Activated naive CD4-positive, alpha-beta T cell treated with anti-CD3 and anti-CD28 coated beads, Interleukin-2, amount 10 ng/mL, durations not matched to agents 7 days and 5 days (primary cell): ENCODE measurements at regions not wholly inside any gene's neighbourhood (a gene's known extent, or its start where the extent isn't known, plus 50 kb on each side); places are given as distances from the start of the nearest gene placed in this dataset.

Experiments used
- CTCF ChIA-PET: fragments of 350-600 bp; sonication (Branson Sonifier 250); formaldehyde crosslinking; loops from one replicate; lab custom pipeline; 2021; ENCODE audit warnings: antibody characterized with exemption; lab: Charles Lee
- DNase-seq: peaks from one replicate; pipeline ENCODE4 v3.0.0-alpha.2; 2020
- H3K27ac Mint-ChIP-seq: one replicate; pipeline ENCODE4 v1.8.0; 2021; ENCODE audit warnings: mild to moderate bottlenecking, moderate library complexity, mixed read lengths
- H3K27me3 Mint-ChIP-seq: one replicate; pipeline ENCODE4 v1.8.0; 2021; ENCODE audit warnings: mild to moderate bottlenecking, mixed read lengths
- H3K36me3 Mint-ChIP-seq: one replicate; pipeline ENCODE4 v1.8.0; 2021; ENCODE audit warnings: mixed read lengths
- H3K4me1 Mint-ChIP-seq: one replicate; pipeline ENCODE4 v1.8.0; 2021; ENCODE audit warnings: mixed read lengths
- H3K4me3 Mint-ChIP-seq: one replicate; pipeline ENCODE4 v1.8.0; 2021; ENCODE audit warnings: mild to moderate bottlenecking, moderate library complexity, mixed read lengths
- H3K9me3 Mint-ChIP-seq: one replicate; pipeline ENCODE4 v1.8.0; 2021; ENCODE audit warnings: mixed read lengths

DNA sequence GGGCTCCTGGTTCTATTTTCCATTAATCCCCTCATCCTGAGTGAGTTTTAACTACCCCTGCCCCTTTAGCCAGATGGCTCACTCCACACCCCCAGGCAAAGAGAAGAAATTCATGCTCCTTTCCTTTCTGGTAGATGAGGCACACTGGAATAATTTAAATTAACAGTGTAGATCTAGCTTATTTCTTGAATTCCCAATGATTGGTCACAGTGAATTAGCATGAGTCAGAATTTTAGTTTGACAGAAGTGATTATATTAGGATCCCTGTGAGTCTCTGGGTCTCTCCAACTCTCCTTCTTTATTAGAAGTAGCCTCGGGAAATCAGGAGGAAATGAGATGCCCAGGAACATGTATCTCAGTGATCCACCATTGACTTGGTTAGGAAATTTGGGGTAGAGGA lies 103.1 kb upstream of the KAZN start:
- DNase-seq: no peak
- Mint-ChIP-seq H3K4me3 (no peak overlapping the region), H3K36me3 (no peaks in the 10 kb centered on the region), H3K4me1 (no peaks in the 10 kb centered on the region), H3K27me3 (no peaks in the 10 kb centered on the region), H3K9me3 (peaks cover 5% of the 10 kb centered on the region), H3K27ac (no peak overlapping the region)
- CTCF ChIA-PET: no interaction called here

DNA sequence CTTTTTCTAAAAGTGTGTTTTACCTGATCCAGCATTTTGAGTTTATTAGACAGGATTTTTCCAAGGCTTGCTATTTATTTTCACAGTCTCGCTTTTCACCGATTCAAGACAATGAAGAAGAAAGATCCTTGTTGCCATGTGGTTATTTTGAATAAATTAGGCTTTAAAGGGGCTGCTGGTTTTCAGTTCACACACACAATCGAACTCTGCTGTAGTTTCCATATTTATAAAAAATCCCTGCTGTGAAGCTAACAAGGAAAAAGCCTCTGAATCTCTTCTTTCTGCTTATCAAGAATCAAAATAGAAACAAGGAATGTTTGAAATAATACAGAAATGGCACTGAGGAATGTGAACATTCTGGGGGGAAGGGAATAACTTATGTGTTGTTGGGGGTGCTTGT lies 102.5 kb upstream of the KAZN start:
- Mint-ChIP-seq H3K4me1 (no peaks in the 10 kb centered on the region), H3K9me3 (peaks cover 5% of the 10 kb centered on the region), H3K36me3 (no peaks in the 10 kb centered on the region), H3K27me3 (no peaks in the 10 kb centered on the region), H3K4me3 (no peak overlapping the region), H3K27ac (no peak overlapping the region)
- DNase-seq: no peak
- CTCF ChIA-PET: no interaction called here

DNA sequence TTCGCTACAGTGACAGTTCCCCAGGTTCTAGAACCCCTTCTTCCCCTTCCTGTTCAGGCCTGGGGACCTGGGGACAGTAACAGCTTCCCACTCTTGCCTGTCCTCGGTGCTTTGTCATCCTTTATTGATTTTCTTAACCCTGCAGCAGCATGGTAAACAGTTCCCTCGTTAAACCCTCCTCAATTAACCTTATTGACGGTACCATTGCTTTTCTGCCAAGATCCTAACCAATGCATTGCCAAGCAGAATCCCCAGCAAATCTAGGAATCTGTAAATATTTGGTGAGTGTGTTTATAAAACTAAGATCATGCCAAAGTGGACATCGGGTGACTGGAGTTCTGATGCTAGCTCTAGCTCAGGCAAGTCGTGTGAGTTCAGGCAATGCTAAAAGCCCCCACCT lies 99.6 kb upstream of the KAZN start:
- CTCF ChIA-PET: no interaction called here
- H3K4me3 Mint-ChIP-seq: no peak overlapping the region
- H3K4me1 Mint-ChIP-seq: no peaks in the 10 kb centered on the region
- no peak for DNase-seq
- no peaks in the 10 kb centered on the region for H3K9me3 Mint-ChIP-seq
- no peaks in the 10 kb centered on the region for H3K36me3 Mint-ChIP-seq
- no peaks in the 10 kb centered on the region for H3K27me3 Mint-ChIP-seq
- no peak overlapping the region for H3K27ac Mint-ChIP-seq

- CTCF ChIA-PET: no interaction called here
These were observed 99.0 kb upstream of the KAZN start for GRCh38 chr1:14499312-14500040.

DNA sequence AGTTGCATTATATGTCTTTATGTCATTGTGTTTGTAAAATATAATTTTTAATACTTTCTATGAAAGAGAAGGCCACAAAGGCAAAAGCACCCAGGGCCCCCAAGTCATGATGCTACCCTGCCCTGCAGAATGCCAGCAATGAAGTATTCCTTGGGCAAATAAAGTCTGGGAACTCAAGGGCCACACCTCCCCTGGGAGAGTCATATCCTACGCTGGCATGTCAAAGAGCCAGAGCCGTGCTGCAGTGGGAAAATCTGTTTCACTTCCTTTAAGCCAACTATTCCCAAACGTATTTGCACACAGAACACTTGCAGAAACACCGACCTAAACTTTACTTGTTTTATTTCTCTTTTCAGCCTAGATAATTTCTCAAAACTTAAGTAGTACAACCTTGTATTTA lies 98.4 kb upstream of the KAZN start:
- H3K9me3 Mint-ChIP-seq: no peaks in the 10 kb centered on the region
- no peak overlapping the region for H3K27ac Mint-ChIP-seq
- H3K4me1 Mint-ChIP-seq: no peaks in the 10 kb centered on the region
- CTCF ChIA-PET: no interaction called here
- no peaks in the 10 kb centered on the region for H3K36me3 Mint-ChIP-seq
- no peak for DNase-seq
- no peak overlapping the region for H3K4me3 Mint-ChIP-seq
- H3K27me3 Mint-ChIP-seq: no peaks in the 10 kb centered on the region

More at GRCh38 chr1:14499312-14500040, 99.0 kb upstream of the KAZN start:
- no peak for DNase-seq
- no peak overlapping the region for H3K27ac Mint-ChIP-seq
- H3K36me3 Mint-ChIP-seq: no peaks in the 10 kb centered on the region
- H3K27me3 Mint-ChIP-seq: no peaks in the 10 kb centered on the region
- H3K9me3 Mint-ChIP-seq: no peaks in the 10 kb centered on the region
- H3K4me1 Mint-ChIP-seq: no peaks in the 10 kb centered on the region
- H3K4me3 Mint-ChIP-seq: no peak overlapping the region

GRCh38 chr1:14500912-14501311 lies 97.6 kb upstream of the KAZN start:
- no peaks in the 10 kb centered on the region for H3K4me1 Mint-ChIP-seq
- H3K27me3 Mint-ChIP-seq: no peaks in the 10 kb centered on the region
- H3K27ac Mint-ChIP-seq: no peak overlapping the region
- H3K9me3 Mint-ChIP-seq: no peaks in the 10 kb centered on the region
- no peak overlapping the region for H3K4me3 Mint-ChIP-seq
- CTCF ChIA-PET: no interaction called here
- DNase-seq: no peak
- no peaks in the 10 kb centered on the region for H3K36me3 Mint-ChIP-seq

DNA sequence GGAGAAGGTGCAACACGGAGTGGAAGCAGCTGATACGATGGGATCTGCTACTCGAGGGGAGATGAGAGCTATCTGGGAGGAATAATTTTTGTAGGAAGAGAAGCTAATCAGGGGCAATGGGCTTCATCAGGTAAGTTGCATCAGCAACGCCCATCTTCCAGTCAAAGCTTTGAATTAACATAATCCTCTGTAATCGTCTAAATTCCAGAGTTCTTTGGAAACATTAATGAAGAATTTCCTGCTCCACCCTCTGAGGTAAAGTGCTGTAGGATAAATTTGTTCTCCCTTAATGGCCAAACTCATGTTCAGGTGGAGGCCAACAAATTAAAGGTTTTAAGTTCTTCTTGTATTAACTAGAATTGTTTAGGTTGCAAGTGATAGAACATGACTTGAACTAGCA lies 94.0 kb upstream of the KAZN start:
- H3K27me3 Mint-ChIP-seq: no peaks in the 10 kb centered on the region
- no peaks in the 10 kb centered on the region for H3K4me1 Mint-ChIP-seq

GRCh38 chr1:14506471-14507255 lies 91.8 kb upstream of the KAZN start:
- CTCF ChIA-PET: no interaction called here
- DNase-seq: no peak
- H3K4me1 Mint-ChIP-seq: no peaks in the 10 kb centered on the region
- H3K27me3 Mint-ChIP-seq: no peaks in the 10 kb centered on the region
- no peak overlapping the region for H3K4me3 Mint-ChIP-seq
- H3K27ac Mint-ChIP-seq: no peak overlapping the region
- no peaks in the 10 kb centered on the region for H3K9me3 Mint-ChIP-seq
- no peaks in the 10 kb centered on the region for H3K36me3 Mint-ChIP-seq

More for the DNA sequence above, 94.0 kb upstream of the KAZN start:
- DNase-seq: no peak
- no peak overlapping the region for H3K27ac Mint-ChIP-seq
- no peaks in the 10 kb centered on the region for H3K36me3 Mint-ChIP-seq
- no peaks in the 10 kb centered on the region for H3K9me3 Mint-ChIP-seq
- CTCF ChIA-PET: no interaction called here
- no peak overlapping the region for H3K4me3 Mint-ChIP-seq

DNA sequence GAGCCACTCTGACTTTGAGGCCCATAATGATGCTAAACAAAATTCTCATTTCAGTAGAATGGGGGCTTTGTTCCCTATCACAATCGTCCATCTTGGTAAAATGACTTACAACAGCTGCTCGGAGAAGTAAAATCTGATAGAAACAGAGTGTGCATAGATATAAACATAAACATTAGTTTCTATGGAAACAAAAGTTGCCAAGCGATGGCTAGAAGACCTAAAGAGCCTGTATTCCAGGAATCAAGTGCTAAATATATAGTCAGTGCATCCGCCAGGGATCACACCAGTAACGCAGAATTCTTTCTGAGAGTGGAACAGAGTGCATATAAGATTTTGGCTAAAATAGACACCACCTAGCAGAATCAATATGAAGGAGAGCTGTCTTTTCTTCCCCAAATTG lies 91.2 kb upstream of the KAZN start:
- Mint-ChIP-seq H3K27ac (no peak overlapping the region), H3K4me1 (no peaks in the 10 kb centered on the region), H3K27me3 (no peaks in the 10 kb centered on the region), H3K36me3 (no peaks in the 10 kb centered on the region), H3K4me3 (no peak overlapping the region), H3K9me3 (no peaks in the 10 kb centered on the region)
- CTCF ChIA-PET: no interaction called here
- DNase-seq: no peak

GRCh38 chr1:14508613-14509012 lies 89.9 kb upstream of the KAZN start:
- no peaks in the 10 kb centered on the region for H3K36me3 Mint-ChIP-seq
- no peak overlapping the region for H3K27ac Mint-ChIP-seq
- H3K4me3 Mint-ChIP-seq: no peak overlapping the region
- H3K9me3 Mint-ChIP-seq: no peaks in the 10 kb centered on the region
- no peaks in the 10 kb centered on the region for H3K27me3 Mint-ChIP-seq
- DNase-seq: no peak
- H3K4me1 Mint-ChIP-seq: no peaks in the 10 kb centered on the region
- CTCF ChIA-PET: no interaction called here

DNA sequence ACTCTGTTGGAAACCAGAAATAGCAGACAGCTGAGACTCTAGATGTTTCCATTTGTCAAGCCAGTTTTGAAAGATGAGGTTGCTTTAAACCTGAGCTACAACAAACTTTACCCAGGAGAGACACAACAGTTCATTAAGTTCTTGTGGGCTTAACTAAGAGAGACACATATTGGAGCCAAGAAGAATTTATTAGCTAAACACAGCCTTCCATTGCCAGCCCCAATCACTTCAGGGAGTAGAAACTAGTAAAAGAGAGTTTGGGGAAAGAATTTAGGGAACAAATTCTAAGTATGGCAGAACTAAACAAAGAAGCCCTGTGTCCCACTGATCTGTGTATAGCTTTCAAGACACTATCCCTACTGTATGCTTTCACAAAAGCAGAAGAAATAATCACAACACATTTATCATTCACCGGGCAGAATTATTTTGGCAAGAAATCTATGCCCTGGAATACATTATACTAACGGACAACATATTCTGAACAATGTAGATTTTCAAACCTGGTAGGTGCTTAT lies 87.3 kb upstream of the KAZN start:
- DNase-seq: no peak
- CTCF ChIA-PET: no interaction called here
- Mint-ChIP-seq H3K27me3 (no peaks in the 10 kb centered on the region), H3K9me3 (no peaks in the 10 kb centered on the region), H3K36me3 (no peaks in the 10 kb centered on the region), H3K4me3 (no peak overlapping the region), H3K27ac (no peak overlapping the region), H3K4me1 (no peaks in the 10 kb centered on the region)

DNA sequence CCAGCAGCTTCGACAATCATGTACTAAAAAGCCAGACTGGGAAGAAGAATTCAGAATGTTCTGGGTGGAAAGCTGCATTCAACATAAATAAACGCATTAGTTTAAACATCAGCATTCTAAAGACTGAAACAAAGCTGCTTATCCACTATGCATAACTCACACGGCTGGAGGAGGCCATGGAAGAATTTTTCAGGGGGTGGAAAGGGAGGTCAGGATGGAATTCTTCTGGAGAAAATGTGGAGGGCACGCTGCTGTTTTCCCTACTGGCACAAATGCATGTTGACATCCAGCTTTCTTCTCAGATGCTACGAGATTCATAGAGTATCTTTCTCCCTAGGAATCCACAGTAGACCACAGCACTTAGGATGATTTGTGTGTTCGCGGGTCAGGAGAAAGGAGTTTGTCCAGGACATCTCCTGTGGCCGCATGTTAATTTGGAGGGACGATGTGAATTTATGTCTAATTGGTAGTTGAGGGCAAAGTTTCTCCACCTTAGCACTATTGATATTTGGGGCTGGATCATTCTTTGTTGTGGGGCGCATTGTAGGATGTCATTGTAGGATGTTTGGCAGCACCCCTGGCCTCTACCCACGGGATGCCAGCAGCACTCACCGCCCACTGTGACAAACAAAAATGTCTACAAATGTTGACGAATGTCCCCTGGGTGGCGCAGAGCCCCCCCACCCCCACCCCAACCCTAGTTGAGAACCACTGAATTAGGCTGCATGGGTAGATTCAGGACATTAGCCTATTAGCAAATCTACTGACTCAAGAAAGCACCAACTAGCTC lies 86.5 kb upstream of the KAZN start:
- H3K36me3 Mint-ChIP-seq: no peaks in the 10 kb centered on the region
- CTCF ChIA-PET: no interaction called here
- H3K27ac Mint-ChIP-seq: no peak overlapping the region
- no peaks in the 10 kb centered on the region for H3K9me3 Mint-ChIP-seq
- no peak overlapping the region for H3K4me3 Mint-ChIP-seq
- DNase-seq: no peak
- H3K4me1 Mint-ChIP-seq: no peaks in the 10 kb centered on the region
- no peaks in the 10 kb centered on the region for H3K27me3 Mint-ChIP-seq

- no peak for DNase-seq
- H3K27ac Mint-ChIP-seq: no peak overlapping the region
- H3K36me3 Mint-ChIP-seq: no peaks in the 10 kb centered on the region
- H3K4me3 Mint-ChIP-seq: no peak overlapping the region
- H3K4me1 Mint-ChIP-seq: no peaks in the 10 kb centered on the region
- H3K27me3 Mint-ChIP-seq: no peaks in the 10 kb centered on the region
- CTCF ChIA-PET: no interaction called here
- H3K9me3 Mint-ChIP-seq: no peaks in the 10 kb centered on the region
These were observed 85.4 kb upstream of the KAZN start for GRCh38 chr1:14513111-14513510.

DNA sequence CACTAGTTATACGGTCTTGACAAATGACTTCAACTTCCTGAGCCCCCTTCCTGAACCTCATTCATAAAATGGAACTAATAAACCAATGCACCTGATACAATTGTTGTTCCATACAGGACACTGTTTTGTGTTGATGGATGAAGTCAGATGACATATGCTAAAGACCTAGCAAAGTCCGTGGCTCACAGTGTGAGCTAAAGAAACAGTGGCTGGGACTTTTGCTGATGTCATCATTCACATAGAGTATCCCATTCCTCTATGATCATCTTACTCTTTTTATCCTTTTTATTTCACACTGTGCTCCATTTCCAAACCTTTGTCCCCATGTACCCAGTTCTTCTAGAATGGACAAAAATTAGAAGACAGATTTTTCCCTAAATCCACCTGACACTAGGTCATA lies 83.7 kb upstream of the KAZN start:
- Mint-ChIP-seq H3K9me3 (no peaks in the 10 kb centered on the region), H3K4me1 (no peaks in the 10 kb centered on the region), H3K27me3 (no peaks in the 10 kb centered on the region), H3K27ac (no peak overlapping the region), H3K4me3 (no peak overlapping the region), H3K36me3 (no peaks in the 10 kb centered on the region)
- DNase-seq: no peak
- CTCF ChIA-PET: interaction anchor here (0.7 kb wide), 1 partner anchor 32 kb away, joined by 3 read pairs; no protein-coding TSS in a partner anchor
